GM12873 (cell line): ENCODE measurements at regions not wholly inside any gene's neighbourhood (a gene's known extent, or its start where the extent isn't known, plus 50 kb on each side); places are given as distances from the start of the nearest gene placed in this dataset.

ENCODE experiments used
- TF ChIP-seq, protein P1 (sequence below): IDR thresholded peaks from 2 replicates; pipeline ENCODE4 v1.5.1; 2012; ENCODE audit warnings: low read depth, mild to moderate bottlenecking, moderate library complexity, low read length, control low read depth; ENCODE audit not compliant: insufficient read depth; ENCODE audit errors: missing control alignments

DNA sequence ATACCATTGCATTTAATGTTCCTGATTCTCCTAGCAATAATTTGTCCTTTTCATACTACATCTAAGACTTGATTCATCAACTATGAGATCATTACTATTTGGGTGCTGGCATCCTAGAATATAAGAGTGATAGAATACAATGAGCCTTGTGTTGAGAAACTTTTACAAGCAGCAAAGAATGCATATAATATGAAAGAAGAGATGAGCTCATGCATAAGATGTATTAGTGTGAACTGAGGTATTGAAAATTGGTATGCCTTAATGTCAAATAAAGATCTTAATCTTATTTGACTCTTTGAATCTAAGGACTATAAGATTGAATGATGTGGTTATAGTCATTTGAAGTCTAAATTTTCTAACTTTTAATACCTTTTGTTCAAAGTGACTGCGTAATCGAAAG is 220.0 kb upstream of the ARHGEF26 start:
- TF ChIP-seq, protein P1, sequence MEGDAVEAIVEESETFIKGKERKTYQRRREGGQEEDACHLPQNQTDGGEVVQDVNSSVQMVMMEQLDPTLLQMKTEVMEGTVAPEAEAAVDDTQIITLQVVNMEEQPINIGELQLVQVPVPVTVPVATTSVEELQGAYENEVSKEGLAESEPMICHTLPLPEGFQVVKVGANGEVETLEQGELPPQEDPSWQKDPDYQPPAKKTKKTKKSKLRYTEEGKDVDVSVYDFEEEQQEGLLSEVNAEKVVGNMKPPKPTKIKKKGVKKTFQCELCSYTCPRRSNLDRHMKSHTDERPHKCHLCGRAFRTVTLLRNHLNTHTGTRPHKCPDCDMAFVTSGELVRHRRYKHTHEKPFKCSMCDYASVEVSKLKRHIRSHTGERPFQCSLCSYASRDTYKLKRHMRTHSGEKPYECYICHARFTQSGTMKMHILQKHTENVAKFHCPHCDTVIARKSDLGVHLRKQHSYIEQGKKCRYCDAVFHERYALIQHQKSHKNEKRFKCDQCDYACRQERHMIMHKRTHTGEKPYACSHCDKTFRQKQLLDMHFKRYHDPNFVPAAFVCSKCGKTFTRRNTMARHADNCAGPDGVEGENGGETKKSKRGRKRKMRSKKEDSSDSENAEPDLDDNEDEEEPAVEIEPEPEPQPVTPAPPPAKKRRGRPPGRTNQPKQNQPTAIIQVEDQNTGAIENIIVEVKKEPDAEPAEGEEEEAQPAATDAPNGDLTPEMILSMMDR: no peak

DNA sequence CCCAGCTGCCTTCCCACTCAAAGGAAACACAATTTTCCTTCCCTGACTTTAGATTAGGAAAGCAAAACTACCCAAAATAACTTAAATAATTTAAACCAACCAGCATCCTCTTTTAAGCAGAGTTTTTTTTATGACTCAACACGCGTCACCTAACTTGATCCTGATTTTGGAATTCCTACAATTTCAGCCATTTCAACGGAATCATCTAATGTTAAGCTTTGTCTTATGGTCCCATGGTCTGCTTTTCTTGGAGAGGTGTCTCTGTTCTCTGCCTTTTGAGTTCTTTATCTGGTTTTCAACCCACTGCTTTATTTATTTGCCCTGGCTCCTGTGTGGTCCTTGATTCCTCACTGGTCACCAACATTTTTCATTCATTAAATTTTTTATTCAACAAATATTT is 219.2 kb upstream of the ARHGEF26 start:
- TF ChIP-seq, protein P1: no peak

DNA sequence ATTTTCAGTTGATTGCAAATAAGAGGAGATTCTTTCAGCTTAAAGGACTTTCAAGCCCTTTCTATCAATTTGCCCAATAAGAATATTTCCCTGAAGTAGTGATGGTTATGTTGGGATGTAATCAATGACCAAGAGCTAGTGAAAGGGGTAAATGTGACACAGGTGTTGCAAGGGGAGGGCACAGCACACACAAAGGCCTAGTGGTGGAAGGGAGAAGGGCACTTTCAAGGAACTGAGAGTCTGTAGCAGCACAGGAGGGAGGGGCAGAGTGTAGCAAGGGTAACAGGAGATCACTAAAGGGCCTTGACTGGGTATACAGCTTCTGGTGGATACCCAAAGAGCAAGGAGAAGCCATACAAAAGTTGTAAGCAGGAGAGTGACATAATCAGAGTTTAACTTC is 217.8 kb upstream of the ARHGEF26 start:
- TF ChIP-seq, protein P1: peak; percentile 38

DNA sequence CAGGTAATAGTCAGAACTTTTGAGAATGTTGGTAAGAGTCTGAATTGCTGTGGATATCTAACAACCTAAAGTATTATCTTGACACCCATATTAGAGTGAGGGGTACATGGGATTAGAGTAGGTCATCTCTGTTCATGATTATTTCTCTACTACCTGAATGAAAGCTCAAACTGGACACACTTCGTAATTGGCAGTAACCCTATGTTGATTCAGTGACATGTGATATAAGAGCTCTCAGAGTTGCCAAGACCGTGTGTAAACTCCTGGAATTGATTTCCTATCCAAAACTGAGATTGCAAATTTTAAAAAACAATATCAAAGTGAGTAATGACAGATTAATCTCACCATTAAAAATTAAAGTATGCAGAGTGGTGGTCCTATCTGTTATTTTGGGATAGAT is 214.8 kb upstream of the ARHGEF26 start:
- TF ChIP-seq, protein P1: no peak

DNA sequence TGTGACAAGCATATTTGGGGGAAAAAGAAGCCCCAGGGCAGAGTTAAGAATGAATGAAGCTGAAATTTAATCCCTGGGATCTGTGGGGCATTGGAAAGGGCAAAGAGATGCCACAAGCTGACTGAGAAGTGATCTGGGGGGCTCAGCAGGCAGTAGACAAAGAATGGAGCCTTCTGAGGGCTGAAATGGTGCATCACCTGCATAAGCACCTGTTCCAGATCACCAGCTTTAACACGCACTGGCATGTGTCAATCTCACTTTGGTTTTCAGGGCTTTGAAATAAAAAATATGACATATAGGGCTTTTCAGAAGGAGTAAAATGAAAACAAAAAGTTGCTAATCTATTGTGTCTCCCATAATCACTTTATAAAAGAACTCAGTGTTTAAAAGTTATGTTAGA is 210.8 kb upstream of the ARHGEF26 start:
- TF ChIP-seq, protein P1: no peak

DNA sequence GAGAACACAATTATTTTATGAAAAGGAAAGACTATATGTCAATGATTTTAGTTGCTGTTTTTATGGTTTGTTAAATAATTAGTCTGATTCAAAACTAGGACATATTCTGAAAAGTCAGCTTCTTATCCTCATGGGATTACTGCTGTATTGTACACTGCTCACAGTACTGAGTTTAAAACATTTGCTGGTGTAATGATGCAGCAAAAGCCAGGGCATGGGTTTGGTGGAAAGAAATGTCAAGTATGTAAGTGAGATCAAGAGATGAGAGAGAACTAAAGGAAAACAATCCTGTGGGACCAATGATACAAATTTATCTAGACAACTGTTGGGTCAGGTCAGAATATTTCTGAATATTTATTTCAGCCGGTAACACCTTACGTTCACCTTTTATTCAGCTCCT is 210.1 kb upstream of the ARHGEF26 start:
- TF ChIP-seq, protein P1: no peak

DNA sequence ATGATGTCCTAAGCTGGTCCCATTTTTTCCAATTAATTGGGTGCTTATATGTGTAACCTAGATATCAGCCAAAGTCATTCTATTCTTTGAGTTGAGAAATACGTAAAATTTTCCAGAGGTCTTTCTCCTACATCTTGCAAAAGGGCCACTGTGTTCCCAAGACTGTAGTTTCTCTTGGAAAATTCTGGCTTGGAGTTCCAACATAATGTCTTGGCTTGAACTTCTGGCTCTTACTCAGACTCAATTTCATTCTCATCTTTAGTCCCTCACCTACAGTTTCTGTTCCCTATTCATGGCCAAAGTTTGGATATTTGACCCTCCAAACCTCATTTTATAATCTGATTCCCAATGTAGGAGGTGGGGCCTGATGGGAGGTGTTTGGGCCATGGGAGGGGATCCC is 201.4 kb upstream of the ARHGEF26 start:
- TF ChIP-seq, protein P1: no peak
